Thyroid gland (tissue), 4 donors: ENCODE measurements at regions not wholly inside any gene's neighbourhood (a gene's known extent, or its start where the extent isn't known, plus 50 kb on each side); places are given as distances from the start of the nearest gene placed in this dataset.

ENCODE experiments used
- CTCF ChIP-seq, 6 experiments: fragments of 200-600 bp in 3 of 6; fragments of 450-650 bp in 3 of 6; sonication (generic) in 3 of 6; IDR thresholded peaks; one replicate each; pipeline ENCODE4 v1.5.1; 2016 to 2019; ENCODE audit warnings: antibody characterized with exemption in 6 of 6, mild to moderate bottlenecking in 2 of 6, inconsistent platforms in 1 of 6, moderate library complexity in 1 of 6
- POLR2A ChIP-seq, 2 donors: fragments of 450-650 bp; IDR thresholded peaks; one replicate each; pipeline ENCODE4 v1.6.1; 2017; ENCODE audit warnings: antibody characterized with exemption in 2 of 2, mild to moderate bottlenecking in 2 of 2, moderate library complexity in 1 of 2

- TF ChIP-seq CTCF (IDR thresholded peaks at IDR 0.05): no peak
- no peak for TF ChIP-seq POLR2A (IDR thresholded peaks at IDR 0.05)
These were observed 68.3 kb downstream of the DYRK2 start for GRCh38 chr12:67716817-67717216.
